Transverse colon (tissue), 4 donors: ENCODE measurements at regions not wholly inside any gene's neighbourhood (a gene's known extent, or its start where the extent isn't known, plus 50 kb on each side); places are given as distances from the start of the nearest gene placed in this dataset.

ENCODE experiments used
- DNase-seq: peaks from one replicate; pipeline ENCODE4 v3.0.0-alpha.2; 2019
- H3K27ac ChIP-seq, 4 donors: fragments of 200-600 bp; sonication (generic); 2 replicates each; pipeline ENCODE4 v1.5.1; 2016 to 2018; ENCODE audit warnings: inconsistent platforms in 4 of 4
- H3K27me3 ChIP-seq: fragments of 200-600 bp; sonication (generic); 2 replicates; pipeline ENCODE4 v1.5.1; 2017; ENCODE audit warnings: inconsistent platforms
- H3K36me3 ChIP-seq, 4 donors: fragments of 200-600 bp; sonication (generic); 2 replicates each; pipeline ENCODE4 v1.5.1; 2017 to 2019; ENCODE audit warnings: inconsistent platforms in 4 of 4
- H3K4me1 ChIP-seq, 4 donors: fragments of 200-600 bp; sonication (generic); 2 replicates each; pipeline ENCODE4 v1.5.1; 2017 to 2020; ENCODE audit warnings: inconsistent platforms in 4 of 4
- H3K4me3 ChIP-seq, 4 donors: fragments of 200-600 bp; sonication (generic); 1 replicate in 1 of 4; 2 replicates in 3 of 4; pipeline versions ENCODE4 v1.5.1 to v1.6.1; 2017 to 2019; ENCODE audit warnings: inconsistent platforms in 4 of 4
- H3K9me3 ChIP-seq, 2 donors: fragments of 200-600 bp; sonication (generic); 2 replicates each; pipeline ENCODE4 v1.5.1; 2017 to 2019; ENCODE audit warnings: inconsistent platforms in 2 of 2
- CTCF ChIP-seq, 5 experiments: fragments of 200-600 bp in 3 of 5; fragments of 450-650 bp in 2 of 5; sonication (generic) in 3 of 5; IDR thresholded peaks; 1 replicate in 2 of 5; 2 replicates in 3 of 5; pipeline ENCODE4 v1.5.1; 2016 to 2017; ENCODE audit warnings: antibody characterized with exemption in 5 of 5, inconsistent platforms in 3 of 5, mild to moderate bottlenecking in 2 of 5, moderate library complexity in 1 of 5
- EP300 ChIP-seq: sonication (generic); formaldehyde crosslinking; IDR thresholded peaks from one replicate; pipeline ENCODE4 v1.6.1; 2017; ENCODE audit warnings: antibody characterized with exemption, low read depth
- POLR2A ChIP-seq: fragments of 450-650 bp; IDR thresholded peaks from one replicate; pipeline ENCODE4 v1.6.1; 2016; ENCODE audit warnings: antibody characterized with exemption, mild to moderate bottlenecking, moderate library complexity
- POLR2AphosphoS5 ChIP-seq, 3 donors: sonication (generic); formaldehyde crosslinking; IDR thresholded peaks; one replicate each; pipeline ENCODE4 v1.6.1; 2016; ENCODE audit warnings: antibody characterized with exemption in 3 of 3
- WGBS, 2 donors: methylation state at CpG; one replicate each; pipeline ENCODE4 v1.1.5; 2018; ENCODE audit warnings: low coverage in 1 of 2; 5-methylcytosine and 5-hydroxymethylcytosine counted together
- in situ Hi-C, 4 donors: fragments of 200-750 bp; cut with MboI; loops; one replicate each; pipeline versions ENCODE4 v1.15.0 to v1.15.1; 2017; ENCODE audit warnings: low sequenced_read_pairs in 3 of 4, low pct_ligation_motif_present in 1 of 4, low pct_unique_long_range_greater_than_20kb in 1 of 4
- intact Hi-C: fragments of 100-400 bp; cut with DNase I; formaldehyde crosslinking; loops from one replicate; pipeline ENCODE4 v1.15.1; 2023; ENCODE audit warnings: low total_unique reads

DNA sequence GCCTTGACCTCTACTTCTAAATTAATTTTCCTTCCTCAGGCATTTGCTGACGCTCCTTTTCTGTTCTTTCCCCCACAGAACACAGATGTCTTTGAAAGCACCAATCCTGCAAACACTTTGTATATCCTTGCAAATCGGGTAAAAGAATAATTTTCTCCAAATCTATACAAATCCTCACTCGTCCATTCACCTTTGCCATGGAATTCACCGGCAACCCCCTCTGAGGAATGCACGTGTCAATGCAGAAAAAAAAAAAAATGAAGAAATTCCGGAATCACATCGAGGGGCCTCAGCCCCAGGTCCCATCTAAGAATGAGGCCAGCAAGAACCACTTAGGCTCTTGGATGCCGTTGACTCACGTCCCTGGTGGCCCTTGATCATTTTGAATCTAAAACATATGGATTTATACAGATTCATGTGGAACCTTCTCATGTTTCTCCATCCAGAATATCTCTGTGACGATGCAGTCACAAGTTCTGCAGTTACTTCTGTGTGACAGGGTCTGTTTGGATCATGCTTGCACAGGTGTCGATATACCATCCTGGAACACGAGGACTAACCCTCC is 136.9 kb downstream of the RBFOX3 start:
- intact Hi-C loops (no loop called here), in situ Hi-C loops (no loop called here)
- TF ChIP-seq POLR2A: no peak
- no peak for TF ChIP-seq EP300
- no peak for TF ChIP-seq POLR2AphosphoS5 (IDR thresholded peaks at IDR 0.05)
- TF ChIP-seq CTCF (IDR thresholded peaks at IDR 0.05): no peak
- no peak for DNase-seq
- Histone ChIP-seq H3K27ac (no peak overlapping the region), H3K27me3 (peaks cover 9% of the 10 kb centered on the region), H3K9me3 (no peaks in the 10 kb centered on the region), H3K4me1 (no peaks in the 10 kb centered on the region), H3K4me3 (no peak overlapping the region), H3K36me3 (no peaks in the 10 kb centered on the region)
- 53 to 60% methylated on average over 9 to 12 of the region's 12 CpGs for WGBS, 2 donors

- WGBS, 2 donors: 51 to 67% methylated on average over 11 to 14 of the region's 14 CpGs
- no peaks in the 10 kb centered on the region for H3K36me3 ChIP-seq
- DNase-seq: no peak
- no peaks in the 10 kb centered on the region for H3K9me3 ChIP-seq
- intact Hi-C loops (no loop called here), in situ Hi-C loops (no loop called here)
- TF ChIP-seq POLR2A: no peak
- TF ChIP-seq POLR2AphosphoS5 (IDR thresholded peaks at IDR 0.05): no peak
- no peak for TF ChIP-seq CTCF (IDR thresholded peaks at IDR 0.05)
- TF ChIP-seq EP300: no peak
- H3K27ac ChIP-seq: peak overlapping the region in 1 of 4 donors; percentile 29
- H3K27me3 ChIP-seq: peaks cover 8% of the 10 kb centered on the region
- no peaks in the 10 kb centered on the region for H3K4me1 ChIP-seq
- no peak overlapping the region for H3K4me3 ChIP-seq
Observed at GRCh38 chr17:79473111-79473875, 137.6 kb downstream of the RBFOX3 start.

DNA sequence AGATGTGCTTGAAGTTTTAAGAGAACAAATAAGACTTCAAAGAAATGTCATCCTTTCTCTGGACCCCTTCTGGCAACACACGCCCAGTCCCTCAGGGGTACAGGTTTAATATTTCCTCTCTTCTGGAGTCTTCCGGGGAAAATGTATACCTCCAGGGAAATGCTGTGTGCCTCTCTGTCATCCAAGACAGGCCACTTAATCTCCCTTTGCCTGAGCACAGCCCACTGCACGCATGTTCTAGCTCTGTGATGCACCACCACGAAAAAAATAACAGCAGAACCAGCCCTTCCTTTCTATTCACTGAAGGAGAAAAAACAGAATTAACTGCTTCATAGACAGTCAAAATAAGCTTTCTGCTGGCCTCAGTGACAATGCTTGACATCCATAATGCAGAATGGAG is 140.1 kb downstream of the RBFOX3 start:
- no peaks in the 10 kb centered on the region for H3K36me3 ChIP-seq
- in situ Hi-C loops: no loop called here

DNA sequence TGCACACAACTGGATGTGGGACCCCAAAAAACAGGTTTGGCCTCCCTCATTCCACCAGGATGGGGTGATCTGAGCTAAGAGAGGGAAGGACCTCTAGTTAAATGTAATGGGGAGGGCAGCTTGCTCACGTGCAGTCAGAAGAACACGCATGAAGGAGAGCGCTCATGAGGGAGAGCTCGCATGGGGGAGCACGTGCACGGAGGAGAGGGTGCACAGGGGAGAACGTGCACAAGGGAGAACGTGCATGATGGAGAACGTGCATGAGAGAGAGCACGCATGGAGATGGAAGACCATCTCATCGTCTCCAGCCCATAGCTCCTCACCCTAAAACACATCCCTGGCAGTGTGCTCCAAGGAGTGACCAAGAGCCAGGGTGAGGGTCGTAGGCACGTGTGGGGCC is 141.2 kb downstream of the RBFOX3 start:
- Histone ChIP-seq H3K4me1 (no peaks in the 10 kb centered on the region), H3K27ac (no peak overlapping the region), H3K4me3 (no peak overlapping the region), H3K27me3 (no peaks in the 10 kb centered on the region), H3K9me3 (no peaks in the 10 kb centered on the region), H3K36me3 (no peaks in the 10 kb centered on the region)
- 86 to 94% methylated on average over 7 to 13 of the region's 13 CpGs for WGBS, 2 donors
- DNase-seq: no peak
- in situ Hi-C loops: no loop called here
- no peak for TF ChIP-seq EP300
- no peak for TF ChIP-seq POLR2AphosphoS5 (IDR thresholded peaks at IDR 0.05)
- no peak for TF ChIP-seq CTCF (IDR thresholded peaks at IDR 0.05)
- TF ChIP-seq POLR2A: no peak
- intact Hi-C loops: no loop called here

More for the DNA sequence above, 140.1 kb downstream of the RBFOX3 start:
- no peak for TF ChIP-seq CTCF (IDR thresholded peaks at IDR 0.05)
- TF ChIP-seq EP300: no peak
- no peak for TF ChIP-seq POLR2A
- no peak for TF ChIP-seq POLR2AphosphoS5 (IDR thresholded peaks at IDR 0.05)
- WGBS, 2 donors: 54 to 56% methylated on average over 4 of the region's 4 CpGs
- Histone ChIP-seq H3K4me3 (no peak overlapping the region), H3K27ac (no peak overlapping the region), H3K9me3 (no peaks in the 10 kb centered on the region), H3K4me1 (no peaks in the 10 kb centered on the region), H3K27me3 (no peaks in the 10 kb centered on the region)
- intact Hi-C loops: no loop called here
- no peak for DNase-seq
